ENCODE measurements at regions not wholly inside any gene's neighbourhood (a gene's known extent, or its start where the extent isn't known, plus 50 kb on each side); places are given as distances from the start of the nearest gene placed in this dataset.
"Not testable (repeated sequence)": the region's sequence is repeated elsewhere in the genome, so short reads cannot be mapped to it uniquely, and the experiment has no call there.

DNA sequence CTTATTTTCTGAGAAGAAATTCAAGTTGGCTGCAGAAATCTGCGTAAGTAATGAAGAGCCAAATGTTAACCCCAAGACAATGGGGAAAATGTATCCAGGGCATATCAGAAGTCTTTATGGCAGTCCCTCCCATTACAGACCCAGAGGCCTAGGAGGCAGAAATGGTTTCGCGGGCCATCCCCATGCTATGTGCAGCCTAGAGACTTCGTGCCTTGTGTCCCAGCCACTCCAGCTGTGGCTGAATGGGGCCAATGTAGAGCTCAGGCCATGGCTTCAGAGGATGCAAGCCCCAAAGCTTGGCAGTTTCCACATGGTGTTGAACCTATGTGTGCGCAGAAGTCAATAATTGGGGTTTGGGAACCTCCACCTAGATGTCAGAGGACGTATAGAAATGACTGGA, 131.9 kb downstream of the GPR37 start:
- DNase-seq, result no peak

GRCh38 chr7:124630395-124630794, 135.2 kb downstream of the GPR37 start:
- peak; percentile 94 for DNase-seq

- no peak for DNase-seq
Measured at GRCh38 chr7:124618871-124619270, 146.7 kb downstream of the GPR37 start.

GRCh38 chr7:124618051-124618450, 147.5 kb downstream of the GPR37 start:
- DNase-seq, result not testable (repeated sequence)

DNA sequence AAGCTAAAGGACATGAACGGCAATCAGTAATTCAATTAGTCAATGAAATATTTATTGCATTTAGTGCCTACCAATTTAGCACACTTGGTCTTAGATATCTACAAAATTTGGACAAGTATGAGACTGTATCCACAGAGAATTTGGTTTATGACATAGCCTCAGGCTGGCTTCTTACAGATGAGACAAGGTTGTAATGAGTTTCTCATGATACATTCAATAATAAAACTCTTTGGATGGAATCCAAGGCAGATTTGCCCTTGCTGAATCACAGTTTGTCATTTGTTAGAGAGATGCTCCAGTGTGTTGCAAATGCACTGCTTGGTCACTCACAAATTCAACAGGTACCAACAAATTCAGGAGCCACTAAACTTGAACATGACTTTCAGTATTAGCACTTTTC, 162.5 kb downstream of the GPR37 start:
- no peak for DNase-seq

- no peak for DNase-seq
Measured at GRCh38 chr7:124597509-124597908, 168.1 kb downstream of the GPR37 start.

GRCh38 chr7:124596881-124597280, 168.7 kb downstream of the GPR37 start:
- DNase-seq, result no peak

- no peak for DNase-seq
Measured at GRCh38 chr7:124590814-124591213, 174.8 kb downstream of the GPR37 start.

DNA sequence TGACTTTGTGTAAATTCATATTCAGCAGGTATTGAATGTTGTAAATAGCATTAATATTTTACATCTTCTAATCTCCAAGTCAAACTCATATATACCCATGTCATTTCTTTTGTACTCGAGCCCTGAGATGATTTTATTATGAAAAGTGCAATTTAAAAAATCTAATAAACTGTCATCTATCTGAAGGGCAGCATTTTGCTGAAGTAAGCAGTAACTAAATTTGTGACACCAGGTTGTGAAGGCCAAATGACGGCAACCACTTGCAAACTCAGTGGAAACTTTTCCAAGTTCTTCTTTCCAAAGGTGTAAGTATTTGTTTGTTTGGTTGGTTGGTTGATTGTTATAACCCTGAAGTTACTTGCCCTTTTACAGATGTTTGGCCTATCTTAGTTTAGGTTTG, 188.3 kb downstream of the GPR37 start:
- no peak for DNase-seq

DNA sequence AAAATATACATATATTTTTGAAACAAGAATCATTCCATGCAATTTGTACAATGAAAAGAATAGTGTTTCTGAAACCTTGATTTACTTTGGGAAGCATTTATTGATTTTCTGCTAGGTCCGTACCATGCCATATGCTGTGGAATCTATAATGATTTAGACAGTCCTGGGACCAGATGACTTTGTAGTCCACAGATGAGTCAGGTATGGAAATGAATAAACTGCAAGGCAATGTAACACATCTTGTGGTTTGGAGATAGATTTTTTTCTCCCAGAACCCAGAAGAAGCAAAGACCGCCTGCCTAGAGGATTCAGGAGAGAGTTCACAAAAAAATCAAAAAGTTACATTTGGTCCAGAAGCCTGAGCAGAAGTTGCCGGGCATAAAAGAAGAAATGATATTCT, 190.4 kb downstream of the GPR37 start:
- DNase-seq, result no peak

GRCh38 chr7:124570558-124570957, 195.0 kb downstream of the GPR37 start:
- DNase-seq, result no peak

DNA sequence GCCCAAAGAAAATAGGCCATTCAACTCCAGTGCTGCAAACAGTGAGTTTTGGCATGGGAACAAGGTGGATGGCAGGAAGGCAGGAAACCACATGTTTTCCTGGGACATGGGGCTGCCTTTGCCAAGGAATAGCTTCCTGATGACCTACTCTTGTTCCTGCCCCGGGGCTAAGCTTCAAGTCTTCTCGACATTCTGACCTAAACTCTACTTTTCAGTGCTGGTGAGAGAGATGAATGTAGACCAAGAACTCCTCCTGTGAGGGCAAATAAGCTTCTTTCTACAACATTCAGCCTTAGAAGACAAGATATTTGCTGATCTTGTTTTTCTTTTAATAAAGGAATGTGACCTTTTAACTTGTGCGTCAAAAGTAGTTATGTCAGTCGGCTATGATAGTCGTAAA, 199.0 kb downstream of the GPR37 start:
- no peak for DNase-seq

- DNase-seq, result no peak
Measured at GRCh38 chr7:124557587-124557986, 208.0 kb downstream of the GPR37 start.

DNA sequence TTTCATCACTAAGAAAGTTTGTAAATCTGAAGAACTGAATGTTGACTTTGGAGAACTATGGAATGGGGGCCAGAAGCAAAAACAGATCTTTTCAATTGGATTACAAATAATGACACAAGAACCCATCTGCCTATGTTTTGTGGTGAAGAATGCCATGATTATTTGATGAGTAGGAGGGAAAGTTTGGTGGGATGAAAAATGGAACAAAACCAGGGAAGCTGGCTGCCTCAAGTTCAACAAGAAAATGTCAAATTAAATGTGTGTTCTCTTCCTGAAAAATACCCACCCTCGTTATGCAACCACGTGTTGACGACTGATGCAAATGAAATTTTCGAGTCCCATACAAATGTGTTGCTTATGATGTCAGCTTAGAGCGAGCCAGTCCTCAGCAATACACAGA, 208.5 kb downstream of the GPR37 start:
- no peak for DNase-seq

- no peak for DNase-seq
Measured at GRCh38 chr7:124553502-124553901, 212.1 kb downstream of the GPR37 start.

DNA sequence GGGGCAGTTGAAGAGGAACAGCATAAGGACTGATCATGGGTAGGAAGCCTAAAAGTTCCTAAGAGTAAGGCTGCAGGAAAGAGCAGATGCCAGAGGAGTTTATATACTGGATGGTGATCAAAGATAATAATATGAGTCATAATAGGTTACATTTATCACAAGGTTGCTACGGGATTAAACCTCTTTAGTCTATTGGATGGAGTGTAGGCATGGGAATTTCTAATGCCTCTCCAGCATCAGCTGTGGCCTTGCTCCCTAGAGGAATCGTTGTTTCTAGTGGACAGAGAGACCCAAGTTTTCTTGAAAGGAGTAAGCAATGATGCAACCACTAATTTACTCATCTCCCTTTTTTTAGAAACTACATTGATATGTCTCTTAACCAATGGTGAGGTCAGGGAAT, 213.4 kb downstream of the GPR37 start:
- no peak for DNase-seq

DNA sequence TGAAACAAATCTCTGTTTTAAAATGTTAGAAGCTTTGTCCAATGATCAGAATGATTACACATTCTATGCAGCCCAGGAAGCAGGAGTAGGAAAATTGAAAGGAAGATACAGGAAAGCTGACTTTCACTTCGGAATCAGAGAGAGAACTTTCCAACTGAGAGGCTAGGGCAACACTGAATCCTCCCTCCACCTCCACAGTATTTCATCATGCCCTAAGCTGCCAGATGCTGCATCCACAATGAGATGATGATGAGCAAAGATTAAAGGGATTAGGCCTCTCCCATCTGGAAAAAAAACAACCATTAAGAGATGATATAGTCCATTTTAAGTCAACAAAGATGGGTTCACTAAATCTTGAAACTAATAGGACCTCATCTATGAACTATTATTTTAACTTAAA, 215.6 kb downstream of the GPR37 start:
- DNase-seq, result no peak

GRCh38 chr7:124542476-124542875, 223.1 kb downstream of the GPR37 start:
- DNase-seq, result no peak

GRCh38 chr7:124536156-124536762, 229.3 kb downstream of the GPR37 start:
- no peak for DNase-seq

DNA sequence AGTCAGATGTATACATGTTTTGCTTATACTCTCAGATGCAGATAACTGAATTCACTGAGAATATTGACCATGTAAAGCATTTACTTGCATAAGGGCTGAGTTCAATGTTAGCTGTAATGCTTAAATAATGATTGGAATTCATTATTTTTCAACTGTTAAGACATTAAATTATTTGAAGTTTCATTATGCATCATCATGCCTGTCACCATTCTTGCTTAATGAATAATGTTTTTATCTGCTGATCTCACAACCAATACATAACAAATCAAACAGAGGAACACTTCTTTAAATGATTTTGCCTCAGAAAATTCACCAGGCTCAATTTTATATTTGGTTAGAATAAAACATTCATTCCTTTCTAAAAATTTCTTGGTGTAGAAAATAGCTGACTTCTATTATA, 233.4 kb downstream of the GPR37 start:
- DNase-seq, result no peak

DNA sequence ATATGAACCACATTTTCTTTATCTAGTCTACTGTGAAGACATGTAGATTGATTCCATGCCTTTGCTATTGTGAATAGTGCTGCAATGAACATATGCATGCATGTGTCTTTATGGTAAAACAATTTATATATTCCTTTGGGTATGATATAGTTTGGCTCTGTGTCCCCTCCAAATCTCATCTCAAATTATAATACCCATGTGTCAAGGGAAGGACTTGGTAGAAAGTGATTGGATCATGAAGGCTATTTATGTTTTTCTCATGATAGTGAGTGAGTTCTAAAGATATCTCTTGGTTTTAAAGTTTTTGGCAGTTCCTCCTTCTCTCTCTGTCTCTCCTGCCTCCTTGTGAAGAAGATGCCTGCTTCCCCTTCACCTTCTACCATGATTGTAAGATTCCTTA, 248.7 kb downstream of the GPR37 start:
- no peak for DNase-seq

- DNase-seq, result no peak
Measured at GRCh38 chr7:124515106-124515830, 250.3 kb downstream of the GPR37 start.

DNA sequence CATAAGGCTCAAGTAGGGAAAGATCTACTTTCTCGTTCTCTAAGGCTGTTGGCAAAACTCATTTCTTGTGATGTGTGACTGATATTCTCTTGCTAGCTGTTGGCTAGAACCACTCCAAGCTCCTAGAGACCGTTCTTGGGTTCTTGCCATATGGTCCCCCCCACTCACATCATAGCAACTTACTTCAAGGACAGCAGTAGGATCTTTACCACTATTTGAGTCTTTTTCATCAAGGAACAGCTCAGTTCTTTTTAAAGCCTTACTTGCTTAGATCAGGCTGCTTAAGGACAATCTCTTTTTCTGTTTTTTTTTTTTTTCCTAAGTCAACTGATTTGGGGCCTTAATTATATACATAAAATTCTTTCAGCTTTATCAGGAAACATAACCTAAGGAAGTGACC, 251.1 kb downstream of the GPR37 start:
- no peak for DNase-seq

DNA sequence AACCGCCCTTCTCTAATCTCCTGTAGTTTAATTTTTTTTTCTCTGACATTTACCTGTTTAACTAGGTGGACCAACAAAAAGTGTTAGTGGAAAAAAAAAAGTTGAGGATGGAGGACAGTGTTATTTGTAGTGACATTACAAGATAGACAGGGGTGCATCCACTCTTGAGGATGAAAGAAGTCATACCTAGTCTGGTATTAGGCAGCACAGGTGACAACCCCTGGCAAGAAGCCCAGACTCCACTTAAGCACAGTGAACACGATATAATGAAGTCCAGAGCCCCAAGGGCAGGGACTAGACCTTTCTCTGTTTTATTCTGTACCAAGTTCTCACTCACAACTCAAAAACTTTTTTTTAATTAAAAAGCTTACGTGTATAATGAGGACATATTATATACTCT, 268.4 kb downstream of the GPR37 start:
- DNase-seq, result peak; percentile 55

GRCh38 chr7:124489925-124490324, 275.7 kb downstream of the GPR37 start:
- no peak for DNase-seq
